ENCODE measurements at regions not wholly inside any gene's neighbourhood (a gene's known extent, or its start where the extent isn't known, plus 50 kb on each side); places are given as distances from the start of the nearest gene placed in this dataset.

DNA sequence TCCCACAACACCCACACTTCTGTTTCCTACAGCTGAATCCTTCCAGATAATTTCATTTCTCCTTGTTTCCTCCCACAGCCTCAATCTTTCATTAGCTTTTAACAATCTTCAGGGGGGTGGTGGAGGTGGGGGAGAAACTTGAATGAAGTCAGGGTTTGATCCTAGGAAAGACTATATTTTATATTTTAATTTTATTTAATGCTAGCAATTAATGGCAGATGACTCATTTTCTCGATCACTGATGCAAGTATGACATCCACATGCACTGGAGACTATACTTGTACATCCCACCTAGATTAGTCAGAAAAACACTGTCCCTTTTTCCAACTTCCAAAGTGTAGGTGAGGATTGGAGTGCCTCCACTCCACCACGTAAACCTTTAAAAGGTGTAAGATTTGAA is 1181.3 kb upstream of the AUTS2 start:
- Histone ChIP-seq H3K27me3 (ENCODE audit: control insufficient read depth, insufficient read depth, low read length) (no peaks in the 10 kb centered on the region), H3K4me3 (ENCODE audit: low read depth, low read length) (no peak overlapping the region), H3K4me1 (ENCODE audit: control insufficient read depth, insufficient read depth, low read length) (peaks cover 4% of the 10 kb centered on the region), H3K27ac (ENCODE audit: low read depth, low read length) (no peak overlapping the region), H3K36me3 (ENCODE audit: control insufficient read depth, insufficient read depth, low read length) (no peaks in the 10 kb centered on the region), H3K9me3 (ENCODE audit: control insufficient read depth, insufficient read depth, low read length) (peaks cover 2% of the 10 kb centered on the region)
- WGBS (ENCODE audit: insufficient coverage), result no CpG with 5 or more reads among the region's 2 CpGs
- DNase-seq (ENCODE audit: low read depth in 4 of 6, low spot score in 6 of 6), result no peak

GRCh38 chr7:68417659-68418058 is 1180.6 kb upstream of the AUTS2 start:
- peaks cover 2% of the 10 kb centered on the region for H3K9me3 ChIP-seq (ENCODE audit: control insufficient read depth, insufficient read depth, low read length)
- DNase-seq (ENCODE audit: low read depth in 4 of 6, low spot score in 6 of 6), result no peak
- no peaks in the 10 kb centered on the region for H3K36me3 ChIP-seq (ENCODE audit: control insufficient read depth, insufficient read depth, low read length)
- no peak overlapping the region for H3K27ac ChIP-seq (ENCODE audit: low read depth, low read length)
- peaks cover 4% of the 10 kb centered on the region for H3K4me1 ChIP-seq (ENCODE audit: control insufficient read depth, insufficient read depth, low read length)
- no peaks in the 10 kb centered on the region for H3K27me3 ChIP-seq (ENCODE audit: control insufficient read depth, insufficient read depth, low read length)
- H3K4me3 ChIP-seq (ENCODE audit: low read depth, low read length), result no peak overlapping the region
- WGBS (ENCODE audit: insufficient coverage), result 83% methylated on average over 1 of the region's 1 CpG

- Histone ChIP-seq H3K4me3 (ENCODE audit: low read depth, low read length) (no peak overlapping the region), H3K9me3 (ENCODE audit: control insufficient read depth, insufficient read depth, low read length) (peaks cover 4% of the 10 kb centered on the region)
- peak in 2 of 6 donors; percentile 27 to 78 for DNase-seq (ENCODE audit: low read depth in 4 of 6, low spot score in 6 of 6)
Observed at GRCh38 chr7:68420342-68421192, 1177.7 kb upstream of the AUTS2 start.

GRCh38 chr7:68421712-68422111 is 1176.6 kb upstream of the AUTS2 start:
- peaks cover 2% of the 10 kb centered on the region for H3K9me3 ChIP-seq (ENCODE audit: control insufficient read depth, insufficient read depth, low read length)
- DNase-seq (ENCODE audit: low read depth in 4 of 6, low spot score in 6 of 6), result no peak
- no peak overlapping the region for H3K27ac ChIP-seq (ENCODE audit: low read depth, low read length)
- no peak overlapping the region for H3K4me3 ChIP-seq (ENCODE audit: low read depth, low read length)
- WGBS (ENCODE audit: insufficient coverage), result no CpG with 5 or more reads among the region's 7 CpGs
- no peaks in the 10 kb centered on the region for H3K27me3 ChIP-seq (ENCODE audit: control insufficient read depth, insufficient read depth, low read length)
- H3K36me3 ChIP-seq (ENCODE audit: control insufficient read depth, insufficient read depth, low read length), result no peaks in the 10 kb centered on the region
- H3K4me1 ChIP-seq (ENCODE audit: control insufficient read depth, insufficient read depth, low read length), result peaks cover 4% of the 10 kb centered on the region

More at GRCh38 chr7:68420342-68421192, 1177.7 kb upstream of the AUTS2 start:
- Histone ChIP-seq H3K27ac (ENCODE audit: low read depth, low read length) (no peak overlapping the region), H3K27me3 (ENCODE audit: control insufficient read depth, insufficient read depth, low read length) (no peaks in the 10 kb centered on the region), H3K4me1 (ENCODE audit: control insufficient read depth, insufficient read depth, low read length) (peaks cover 4% of the 10 kb centered on the region), H3K36me3 (ENCODE audit: control insufficient read depth, insufficient read depth, low read length) (no peaks in the 10 kb centered on the region)
- WGBS (ENCODE audit: insufficient coverage), result 37% methylated on average over 6 of the region's 11 CpGs

- DNase-seq (ENCODE audit: low read depth in 4 of 6, low spot score in 6 of 6), result peak in 1 of 6 donors; percentile 22
- Histone ChIP-seq H3K27ac (ENCODE audit: low read depth, low read length) (no peak overlapping the region), H3K36me3 (ENCODE audit: control insufficient read depth, insufficient read depth, low read length) (no peaks in the 10 kb centered on the region), H3K9me3 (ENCODE audit: control insufficient read depth, insufficient read depth, low read length) (peaks cover 2% of the 10 kb centered on the region), H3K4me3 (ENCODE audit: low read depth, low read length) (no peak overlapping the region), H3K4me1 (ENCODE audit: control insufficient read depth, insufficient read depth, low read length) (peaks cover 4% of the 10 kb centered on the region), H3K27me3 (ENCODE audit: control insufficient read depth, insufficient read depth, low read length) (no peaks in the 10 kb centered on the region)
- WGBS (ENCODE audit: insufficient coverage), result 64% methylated on average over 4 of the region's 4 CpGs
Observed at GRCh38 chr7:68422281-68422680, 1176.0 kb upstream of the AUTS2 start.

GRCh38 chr7:68423356-68423755 is 1174.9 kb upstream of the AUTS2 start:
- no peak for DNase-seq (ENCODE audit: low read depth in 4 of 6, low spot score in 6 of 6)
- 40% methylated on average over 1 of the region's 5 CpGs for WGBS (ENCODE audit: insufficient coverage)
- Histone ChIP-seq H3K27ac (ENCODE audit: low read depth, low read length) (no peak overlapping the region), H3K9me3 (ENCODE audit: control insufficient read depth, insufficient read depth, low read length) (peaks cover 2% of the 10 kb centered on the region), H3K36me3 (ENCODE audit: control insufficient read depth, insufficient read depth, low read length) (no peaks in the 10 kb centered on the region), H3K4me1 (ENCODE audit: control insufficient read depth, insufficient read depth, low read length) (peaks cover 4% of the 10 kb centered on the region), H3K4me3 (ENCODE audit: low read depth, low read length) (no peak overlapping the region), H3K27me3 (ENCODE audit: control insufficient read depth, insufficient read depth, low read length) (no peaks in the 10 kb centered on the region)

- Histone ChIP-seq H3K36me3 (ENCODE audit: control insufficient read depth, insufficient read depth, low read length) (no peaks in the 10 kb centered on the region), H3K9me3 (ENCODE audit: control insufficient read depth, insufficient read depth, low read length) (peaks cover 2% of the 10 kb centered on the region), H3K27ac (ENCODE audit: low read depth, low read length) (no peak overlapping the region), H3K4me3 (ENCODE audit: low read depth, low read length) (no peak overlapping the region), H3K27me3 (ENCODE audit: control insufficient read depth, insufficient read depth, low read length) (no peaks in the 10 kb centered on the region), H3K4me1 (ENCODE audit: control insufficient read depth, insufficient read depth, low read length) (peaks cover 9% of the 10 kb centered on the region)
- DNase-seq (ENCODE audit: low read depth in 4 of 6, low spot score in 6 of 6), result no peak
- WGBS (ENCODE audit: insufficient coverage), result 87% methylated on average over 2 of the region's 4 CpGs
Observed at GRCh38 chr7:68424658-68425297, 1173.5 kb upstream of the AUTS2 start.

DNA sequence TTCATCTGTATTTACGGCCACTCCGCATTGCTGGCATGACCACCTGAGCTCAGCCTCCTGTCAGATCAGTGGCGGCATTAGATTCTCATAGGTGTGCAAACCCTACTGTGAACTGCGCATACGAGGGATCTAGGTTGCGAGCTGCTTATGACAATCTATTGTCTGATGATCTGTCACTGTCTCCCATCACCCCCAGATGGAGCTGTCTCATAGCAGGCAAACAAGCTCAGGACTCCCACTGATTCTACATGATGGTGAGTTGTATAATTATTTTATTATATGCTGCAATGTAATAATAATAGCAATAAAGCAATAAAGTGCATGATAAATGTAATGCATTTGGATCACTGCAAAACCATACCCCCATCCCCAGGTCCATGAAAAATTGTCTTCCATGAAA is 1172.9 kb upstream of the AUTS2 start:
- DNase-seq (ENCODE audit: low read depth in 4 of 6, low spot score in 6 of 6), result peak in 1 of 6 donors; percentile 37
- Histone ChIP-seq H3K9me3 (ENCODE audit: control insufficient read depth, insufficient read depth, low read length) (peaks cover 2% of the 10 kb centered on the region), H3K27ac (ENCODE audit: low read depth, low read length) (no peak overlapping the region), H3K4me1 (ENCODE audit: control insufficient read depth, insufficient read depth, low read length) (peaks cover 8% of the 10 kb centered on the region), H3K27me3 (ENCODE audit: control insufficient read depth, insufficient read depth, low read length) (no peaks in the 10 kb centered on the region), H3K4me3 (ENCODE audit: low read depth, low read length) (no peak overlapping the region), H3K36me3 (ENCODE audit: control insufficient read depth, insufficient read depth, low read length) (no peaks in the 10 kb centered on the region)
- 97% methylated on average over 3 of the region's 6 CpGs for WGBS (ENCODE audit: insufficient coverage)

- DNase-seq (ENCODE audit: low read depth in 4 of 6, low spot score in 6 of 6), result peak in 5 of 6 donors; percentile 36 to 91 (median 45)
- Histone ChIP-seq H3K4me1 (ENCODE audit: control insufficient read depth, insufficient read depth, low read length) (peaks cover 4% of the 10 kb centered on the region), H3K36me3 (ENCODE audit: control insufficient read depth, insufficient read depth, low read length) (no peaks in the 10 kb centered on the region), H3K27ac (ENCODE audit: low read depth, low read length) (no peak overlapping the region), H3K27me3 (ENCODE audit: control insufficient read depth, insufficient read depth, low read length) (no peaks in the 10 kb centered on the region), H3K9me3 (ENCODE audit: control insufficient read depth, insufficient read depth, low read length) (peaks cover 2% of the 10 kb centered on the region), H3K4me3 (ENCODE audit: low read depth, low read length) (no peak overlapping the region)
- WGBS (ENCODE audit: insufficient coverage), result 54% methylated on average over 5 of the region's 8 CpGs
Observed at GRCh38 chr7:68429411-68430117, 1168.7 kb upstream of the AUTS2 start.

Data from spinal cord (tissue), 9 donors.